ENCODE measurements at regions not wholly inside any gene's neighbourhood (a gene's known extent, or its start where the extent isn't known, plus 50 kb on each side); places are given as distances from the start of the nearest gene placed in this dataset.
"Not testable (repeated sequence)": the region's sequence is repeated elsewhere in the genome, so short reads cannot be mapped to it uniquely, and the experiment has no call there.

DNA sequence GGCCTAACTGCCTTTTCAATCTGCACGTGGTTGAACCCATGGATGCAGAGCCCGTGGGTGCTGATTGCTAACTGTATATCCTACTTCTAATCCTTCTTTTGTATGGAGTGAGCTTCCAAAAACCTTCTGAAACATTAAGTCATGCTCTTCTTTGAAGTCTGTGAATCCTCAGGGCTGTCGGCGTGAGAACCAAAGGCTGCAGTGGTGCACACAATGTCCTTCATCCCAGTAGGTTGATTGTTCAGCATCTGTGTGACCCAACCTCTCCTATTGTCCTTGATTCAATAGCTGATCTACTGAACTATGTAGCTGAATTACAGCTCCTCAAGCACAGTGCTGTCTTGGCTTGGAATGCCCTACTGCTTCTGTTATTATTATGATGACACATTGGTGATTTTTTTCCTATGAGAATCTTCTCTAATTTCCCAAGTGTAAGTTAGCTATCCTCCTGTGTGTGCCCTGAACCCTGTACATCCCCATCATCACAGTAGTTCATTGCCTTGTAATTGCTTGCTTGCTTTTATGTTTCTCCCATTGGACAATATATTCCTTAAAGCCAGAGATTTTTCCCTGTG is 294.6 kb downstream of the TRIML1 start:
- TF ChIP-seq, protein P1, sequence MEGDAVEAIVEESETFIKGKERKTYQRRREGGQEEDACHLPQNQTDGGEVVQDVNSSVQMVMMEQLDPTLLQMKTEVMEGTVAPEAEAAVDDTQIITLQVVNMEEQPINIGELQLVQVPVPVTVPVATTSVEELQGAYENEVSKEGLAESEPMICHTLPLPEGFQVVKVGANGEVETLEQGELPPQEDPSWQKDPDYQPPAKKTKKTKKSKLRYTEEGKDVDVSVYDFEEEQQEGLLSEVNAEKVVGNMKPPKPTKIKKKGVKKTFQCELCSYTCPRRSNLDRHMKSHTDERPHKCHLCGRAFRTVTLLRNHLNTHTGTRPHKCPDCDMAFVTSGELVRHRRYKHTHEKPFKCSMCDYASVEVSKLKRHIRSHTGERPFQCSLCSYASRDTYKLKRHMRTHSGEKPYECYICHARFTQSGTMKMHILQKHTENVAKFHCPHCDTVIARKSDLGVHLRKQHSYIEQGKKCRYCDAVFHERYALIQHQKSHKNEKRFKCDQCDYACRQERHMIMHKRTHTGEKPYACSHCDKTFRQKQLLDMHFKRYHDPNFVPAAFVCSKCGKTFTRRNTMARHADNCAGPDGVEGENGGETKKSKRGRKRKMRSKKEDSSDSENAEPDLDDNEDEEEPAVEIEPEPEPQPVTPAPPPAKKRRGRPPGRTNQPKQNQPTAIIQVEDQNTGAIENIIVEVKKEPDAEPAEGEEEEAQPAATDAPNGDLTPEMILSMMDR (IDR thresholded peaks at IDR 0.05) = no peak
- Mint-ChIP-seq H3K27me3 (ENCODE audit: unreplicated experiment) (no peaks in the 10 kb centered on the region), H3K4me1 (ENCODE audit: unreplicated experiment) (peaks cover 49% of the 10 kb centered on the region), H3K36me3 (ENCODE audit: unreplicated experiment) (no peaks in the 10 kb centered on the region), H3K9me3 (ENCODE audit: unreplicated experiment) (peaks cover 6% of the 10 kb centered on the region), H3K27ac (ENCODE audit: unreplicated experiment) (peak overlapping the region; percentile 21), H3K4me3 (ENCODE audit: unreplicated experiment) (no peak overlapping the region)
- DNase-seq (ENCODE audit: extremely low spot score, unreplicated experiment) = no peak

DNA sequence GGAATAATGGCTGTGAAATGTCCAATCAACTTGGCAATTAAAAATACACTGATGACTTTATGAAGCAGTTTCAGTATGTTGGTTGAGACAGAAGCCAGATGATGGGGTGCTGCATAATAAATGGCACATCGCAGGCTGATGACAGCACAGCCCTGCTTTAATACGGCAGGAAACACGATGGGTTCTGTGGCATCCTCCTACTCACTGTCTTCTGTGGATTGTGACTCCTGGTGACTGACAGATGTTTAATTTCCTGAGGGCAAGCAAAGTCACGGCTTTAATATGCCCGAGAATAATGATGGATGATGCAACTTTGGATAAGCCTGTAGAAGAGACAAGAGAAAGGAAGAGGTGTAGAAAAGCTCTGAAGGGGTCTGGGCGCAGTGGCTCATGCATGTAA is 295.4 kb downstream of the TRIML1 start:
- TF ChIP-seq, protein P1 (IDR thresholded peaks at IDR 0.05) = no peak
- H3K4me1 Mint-ChIP-seq (ENCODE audit: unreplicated experiment) = peaks cover 45% of the 10 kb centered on the region
- H3K36me3 Mint-ChIP-seq (ENCODE audit: unreplicated experiment) = no peaks in the 10 kb centered on the region
- peaks cover 6% of the 10 kb centered on the region for H3K9me3 Mint-ChIP-seq (ENCODE audit: unreplicated experiment)
- no peak for DNase-seq (ENCODE audit: extremely low spot score, unreplicated experiment)
- no peaks in the 10 kb centered on the region for H3K27me3 Mint-ChIP-seq (ENCODE audit: unreplicated experiment)
- no peak overlapping the region for H3K4me3 Mint-ChIP-seq (ENCODE audit: unreplicated experiment)
- no peak overlapping the region for H3K27ac Mint-ChIP-seq (ENCODE audit: unreplicated experiment)

DNA sequence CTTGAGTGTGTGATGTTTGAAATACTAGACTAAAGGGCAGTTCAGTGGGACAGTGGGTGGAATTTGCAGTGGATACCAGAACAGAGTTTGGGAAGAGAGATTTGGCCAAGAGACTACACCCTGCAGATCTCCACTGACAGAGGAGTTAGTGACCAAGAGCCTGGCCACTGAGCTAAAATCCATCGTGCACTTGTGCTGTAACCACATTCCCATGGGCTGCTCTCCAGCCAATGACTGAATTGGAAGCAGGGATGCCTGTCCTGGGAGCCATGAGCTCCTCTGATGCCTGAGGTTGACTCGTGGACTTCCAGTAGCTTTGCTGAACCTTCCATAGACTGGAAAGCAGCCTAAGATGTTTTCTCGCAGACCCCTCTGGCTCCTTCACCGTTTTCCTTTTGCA is 296.1 kb downstream of the TRIML1 start:
- Mint-ChIP-seq H3K4me3 (ENCODE audit: unreplicated experiment) (no peak overlapping the region), H3K27me3 (ENCODE audit: unreplicated experiment) (no peaks in the 10 kb centered on the region), H3K36me3 (ENCODE audit: unreplicated experiment) (no peaks in the 10 kb centered on the region), H3K9me3 (ENCODE audit: unreplicated experiment) (peaks cover 6% of the 10 kb centered on the region), H3K27ac (ENCODE audit: unreplicated experiment) (peak overlapping the region; percentile 12), H3K4me1 (ENCODE audit: unreplicated experiment) (peaks cover 45% of the 10 kb centered on the region)
- TF ChIP-seq, protein P1 (IDR thresholded peaks at IDR 0.05) = no peak
- no peak for DNase-seq (ENCODE audit: extremely low spot score, unreplicated experiment)

DNA sequence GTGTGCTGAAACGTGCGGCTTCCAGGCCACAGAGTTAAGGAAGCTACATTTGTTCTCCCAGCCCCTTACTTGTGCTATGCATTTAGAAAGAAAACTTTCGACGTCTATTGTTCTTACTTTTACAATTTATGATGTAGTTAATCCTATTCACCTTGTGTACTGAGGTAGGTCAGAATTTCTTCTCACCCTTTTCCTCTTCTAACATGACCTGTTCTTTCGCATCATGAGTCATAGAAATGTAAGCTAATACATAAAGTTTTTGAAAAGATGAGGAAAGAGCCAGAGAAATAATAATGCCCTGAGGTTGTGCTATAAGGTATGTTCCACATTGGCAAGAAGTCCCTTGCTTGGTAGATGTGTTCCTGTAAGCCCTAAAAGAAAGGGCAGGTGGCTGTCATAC is 298.3 kb downstream of the TRIML1 start:
- DNase-seq (ENCODE audit: extremely low spot score, unreplicated experiment) = no peak
- no peaks in the 10 kb centered on the region for H3K36me3 Mint-ChIP-seq (ENCODE audit: unreplicated experiment)
- TF ChIP-seq, protein P1 (IDR thresholded peaks at IDR 0.05) = no peak
- peaks cover 1% of the 10 kb centered on the region for H3K9me3 Mint-ChIP-seq (ENCODE audit: unreplicated experiment)
- peaks cover 27% of the 10 kb centered on the region for H3K4me1 Mint-ChIP-seq (ENCODE audit: unreplicated experiment)
- no peak overlapping the region for H3K4me3 Mint-ChIP-seq (ENCODE audit: unreplicated experiment)
- H3K27ac Mint-ChIP-seq (ENCODE audit: unreplicated experiment) = no peak overlapping the region
- H3K27me3 Mint-ChIP-seq (ENCODE audit: unreplicated experiment) = no peaks in the 10 kb centered on the region

DNA sequence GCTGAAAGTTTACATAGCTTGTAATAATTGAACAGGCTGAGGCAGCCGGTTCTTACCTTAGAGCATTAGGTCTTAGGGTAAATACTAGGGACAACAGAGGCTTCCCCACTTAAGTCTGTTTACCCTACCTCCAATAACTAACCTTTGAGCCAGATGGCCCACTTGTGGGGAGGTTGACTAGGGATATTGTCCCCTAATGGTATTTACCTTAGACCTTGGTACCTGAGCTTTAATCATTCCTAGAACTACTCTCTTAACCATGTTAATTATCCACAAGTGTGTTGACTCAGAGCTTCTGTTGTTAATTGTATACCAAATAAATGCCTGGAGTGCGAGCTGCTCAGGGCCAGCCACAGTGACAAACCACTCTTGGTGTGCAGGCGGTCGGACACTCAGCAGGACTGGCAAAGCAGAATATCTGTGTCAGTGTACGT is 299.2 kb downstream of the TRIML1 start:
- H3K9me3 Mint-ChIP-seq (ENCODE audit: unreplicated experiment); H3K27ac Mint-ChIP-seq (ENCODE audit: unreplicated experiment); DNase-seq (ENCODE audit: extremely low spot score, unreplicated experiment); H3K27me3 Mint-ChIP-seq (ENCODE audit: unreplicated experiment); H3K36me3 Mint-ChIP-seq (ENCODE audit: unreplicated experiment); H3K4me3 Mint-ChIP-seq (ENCODE audit: unreplicated experiment): not testable (repeated sequence)
- H3K4me1 Mint-ChIP-seq (ENCODE audit: unreplicated experiment) = peaks cover 25% of the 10 kb centered on the region

Data from osteocyte (in vitro differentiated cells).